Mammary epithelial cell (primary cell): ENCODE measurements at regions not wholly inside any gene's neighbourhood (a gene's known extent, or its start where the extent isn't known, plus 50 kb on each side); places are given as distances from the start of the nearest gene placed in this dataset.

ENCODE experiments used
- EZH2 ChIP-seq: IDR thresholded peaks from 2 replicates; pipeline ENCODE4 v1.6.1; 2012; ENCODE audit warnings: low read length, inconsistent platforms, borderline replicate concordance
- TF ChIP-seq, protein P1 (sequence below), 2 donors: IDR thresholded peaks in 1 of 2; conservative IDR thresholded peaks in 1 of 2; 2 replicates each; pipeline ENCODE4 v1.5.1; 2011 to 2012; ENCODE audit warnings: inconsistent platforms in 2 of 2, low read length in 2 of 2, mild to moderate bottlenecking in 2 of 2, control low read depth in 1 of 2, low read depth in 1 of 2; ENCODE audit not compliant: insufficient read depth in 1 of 2; ENCODE audit errors: extremely low read depth in 1 of 2

DNA sequence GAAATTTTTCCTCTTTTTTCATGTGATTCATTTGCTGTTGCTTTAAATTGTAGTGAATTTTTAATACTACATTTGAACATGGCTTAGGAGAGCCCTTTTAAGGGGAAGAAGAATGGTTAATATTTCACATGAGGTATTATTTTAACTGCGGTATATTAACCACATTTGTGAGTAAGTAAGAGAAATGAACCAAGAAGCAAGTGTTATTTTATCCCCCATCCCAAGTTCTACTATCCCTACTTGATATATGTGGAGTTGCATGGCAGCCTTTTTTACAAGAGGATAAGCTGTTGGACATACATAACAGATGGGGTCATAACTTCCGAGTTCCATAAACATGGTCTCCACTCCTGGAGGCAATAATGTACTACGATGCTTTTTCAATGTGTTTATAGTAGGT, 623.3 kb downstream of the LRFN5 start:
- TF ChIP-seq, protein P1, sequence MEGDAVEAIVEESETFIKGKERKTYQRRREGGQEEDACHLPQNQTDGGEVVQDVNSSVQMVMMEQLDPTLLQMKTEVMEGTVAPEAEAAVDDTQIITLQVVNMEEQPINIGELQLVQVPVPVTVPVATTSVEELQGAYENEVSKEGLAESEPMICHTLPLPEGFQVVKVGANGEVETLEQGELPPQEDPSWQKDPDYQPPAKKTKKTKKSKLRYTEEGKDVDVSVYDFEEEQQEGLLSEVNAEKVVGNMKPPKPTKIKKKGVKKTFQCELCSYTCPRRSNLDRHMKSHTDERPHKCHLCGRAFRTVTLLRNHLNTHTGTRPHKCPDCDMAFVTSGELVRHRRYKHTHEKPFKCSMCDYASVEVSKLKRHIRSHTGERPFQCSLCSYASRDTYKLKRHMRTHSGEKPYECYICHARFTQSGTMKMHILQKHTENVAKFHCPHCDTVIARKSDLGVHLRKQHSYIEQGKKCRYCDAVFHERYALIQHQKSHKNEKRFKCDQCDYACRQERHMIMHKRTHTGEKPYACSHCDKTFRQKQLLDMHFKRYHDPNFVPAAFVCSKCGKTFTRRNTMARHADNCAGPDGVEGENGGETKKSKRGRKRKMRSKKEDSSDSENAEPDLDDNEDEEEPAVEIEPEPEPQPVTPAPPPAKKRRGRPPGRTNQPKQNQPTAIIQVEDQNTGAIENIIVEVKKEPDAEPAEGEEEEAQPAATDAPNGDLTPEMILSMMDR (conservative IDR thresholded peaks at IDR 0.05 in 1 of 2, IDR thresholded peaks at IDR 0.05 in 1 of 2; ENCODE audit: extremely low read depth in 1 of 2, insufficient read depth in 1 of 2, low read depth in 1 of 2, low read length in 2 of 2) = no peak
- TF ChIP-seq EZH2 = no peak
